Thyroid gland (tissue), 4 donors: ENCODE measurements at regions not wholly inside any gene's neighbourhood (a gene's known extent, or its start where the extent isn't known, plus 50 kb on each side); places are given as distances from the start of the nearest gene placed in this dataset.
"Not testable (repeated sequence)": the region's sequence is repeated elsewhere in the genome, so short reads cannot be mapped to it uniquely, and the experiment has no call there.

Source experiments
- POLR2A ChIP-seq, 2 donors: fragments of 450-650 bp; IDR thresholded peaks; one replicate each; pipeline ENCODE4 v1.6.1; 2017; ENCODE audit warnings: antibody characterized with exemption in 2 of 2, mild to moderate bottlenecking in 2 of 2, moderate library complexity in 1 of 2
- TF ChIP-seq, protein P1 (sequence below), 6 experiments: fragments of 200-600 bp in 3 of 6; fragments of 450-650 bp in 3 of 6; sonication (generic) in 3 of 6; IDR thresholded peaks; one replicate each; pipeline ENCODE4 v1.5.1; 2016 to 2019; ENCODE audit warnings: antibody characterized with exemption in 6 of 6, mild to moderate bottlenecking in 2 of 6, inconsistent platforms in 1 of 6, moderate library complexity in 1 of 6

GRCh38 chr22:11630386-11631084 lies 3897.5 kb upstream of the OR11H1 start:
- TF ChIP-seq, protein P1, sequence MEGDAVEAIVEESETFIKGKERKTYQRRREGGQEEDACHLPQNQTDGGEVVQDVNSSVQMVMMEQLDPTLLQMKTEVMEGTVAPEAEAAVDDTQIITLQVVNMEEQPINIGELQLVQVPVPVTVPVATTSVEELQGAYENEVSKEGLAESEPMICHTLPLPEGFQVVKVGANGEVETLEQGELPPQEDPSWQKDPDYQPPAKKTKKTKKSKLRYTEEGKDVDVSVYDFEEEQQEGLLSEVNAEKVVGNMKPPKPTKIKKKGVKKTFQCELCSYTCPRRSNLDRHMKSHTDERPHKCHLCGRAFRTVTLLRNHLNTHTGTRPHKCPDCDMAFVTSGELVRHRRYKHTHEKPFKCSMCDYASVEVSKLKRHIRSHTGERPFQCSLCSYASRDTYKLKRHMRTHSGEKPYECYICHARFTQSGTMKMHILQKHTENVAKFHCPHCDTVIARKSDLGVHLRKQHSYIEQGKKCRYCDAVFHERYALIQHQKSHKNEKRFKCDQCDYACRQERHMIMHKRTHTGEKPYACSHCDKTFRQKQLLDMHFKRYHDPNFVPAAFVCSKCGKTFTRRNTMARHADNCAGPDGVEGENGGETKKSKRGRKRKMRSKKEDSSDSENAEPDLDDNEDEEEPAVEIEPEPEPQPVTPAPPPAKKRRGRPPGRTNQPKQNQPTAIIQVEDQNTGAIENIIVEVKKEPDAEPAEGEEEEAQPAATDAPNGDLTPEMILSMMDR (IDR thresholded peaks at IDR 0.05): not testable (repeated sequence)
- not testable (repeated sequence) for TF ChIP-seq POLR2A (IDR thresholded peaks at IDR 0.05)
